ENCODE measurements at regions not wholly inside any gene's neighbourhood (a gene's known extent, or its start where the extent isn't known, plus 50 kb on each side); places are given as distances from the start of the nearest gene placed in this dataset.

- TF ChIP-seq POLR2A (IDR thresholded peaks at IDR 0.05) = no peak
- TF ChIP-seq CTCF (IDR thresholded peaks at IDR 0.05) = no peak
Observed at GRCh38 chr6:119938752-119939151, 589.2 kb upstream of the MAN1A1 start.

Measured in Peyer's patch (tissue), 4 donors.